ENCODE measurements at regions not wholly inside any gene's neighbourhood (a gene's known extent, or its start where the extent isn't known, plus 50 kb on each side); places are given as distances from the start of the nearest gene placed in this dataset.

- Mint-ChIP-seq H3K4me3 (no peak overlapping the region), H3K9me3 (no peaks in the 10 kb centered on the region; a peak in 1 of 5 replicates), H3K27ac (no peak overlapping the region; a peak in 1 of 7 replicates), H3K36me3 (ENCODE audit: insufficient read depth in 1 of 3, low read depth in 3 of 3) (no peaks in the 10 kb centered on the region), H3K27me3 (ENCODE audit: low read depth) (no peaks in the 10 kb centered on the region), H3K4me1 (no peaks in the 10 kb centered on the region)
- Histone ChIP-seq H3K4me2 (ENCODE audit: insufficient read depth, insufficient read length, low read length) (no peak overlapping the region), H3K14ac (ENCODE audit: insufficient read depth, low read length) (no peak overlapping the region), H3K23me2 (ENCODE audit: insufficient read length, low read depth, low read length, poor library complexity, severe bottlenecking) (no peaks in the 10 kb centered on the region), H3K56ac (ENCODE audit: insufficient read length, low read depth, low read length) (no peak overlapping the region), H2BK15ac (ENCODE audit: low read depth, low read length) (no peak overlapping the region), H2BK5ac (ENCODE audit: insufficient read length, low read length) (no peak overlapping the region), H3K4me1 (ENCODE audit: insufficient read depth, low read length) (no peaks in the 10 kb centered on the region), H3K27me3 (ENCODE audit: insufficient read depth, low read length) (no peaks in the 10 kb centered on the region), H4K20me1 (ENCODE audit: control insufficient read depth, insufficient read depth, insufficient read length) (no peaks in the 10 kb centered on the region), H3K79me1 (ENCODE audit: insufficient read depth, low read depth, low read length, poor library complexity, severe bottlenecking) (no peaks in the 10 kb centered on the region), H3K79me2 (ENCODE audit: insufficient read depth, low read length) (no peaks in the 10 kb centered on the region), H2AFZ (ENCODE audit: low read length) (no peak overlapping the region), H3K9me3 (ENCODE audit: control insufficient read depth, low read depth, low read length) (no peaks in the 10 kb centered on the region), H3K23ac (ENCODE audit: insufficient read length, low read depth, low read length) (no peak overlapping the region), H3K9ac (ENCODE audit: extremely low read depth, insufficient read length, low read length) (no peak overlapping the region), H3K18ac (ENCODE audit: insufficient read length, low read depth, low read length) (no peak overlapping the region), H2BK20ac (ENCODE audit: low read depth, low read length, poor library complexity, severe bottlenecking) (no peak overlapping the region), H2BK12ac (ENCODE audit: insufficient read length, low read depth, low read length) (no peak overlapping the region), H3K4ac (ENCODE audit: low read depth, low read length) (no peak overlapping the region), H2AK5ac (ENCODE audit: insufficient read length, low read length) (no peak overlapping the region), H4K5ac (ENCODE audit: insufficient read length, low read depth, low read length) (no peak overlapping the region), H2BK120ac (ENCODE audit: low read depth, low read length, poor library complexity, severe bottlenecking) (no peak overlapping the region), H4K8ac (replicated peaks; ENCODE audit: insufficient read length, low read depth, low read length) (no peak overlapping the region), H3T11ph (ENCODE audit: low read length) (no peak overlapping the region), H4K91ac (ENCODE audit: insufficient read length, low read depth, low read length) (no peak overlapping the region), H3K27ac (ENCODE audit: insufficient read length, low read depth, low read length) (no peak overlapping the region)
- DNase-seq = no peak
- no peak for TF ChIP-seq CTCF (conservative IDR thresholded peaks at IDR 0.05)
- WGBS (ENCODE audit: extremely low coverage, insufficient read length, low lambda C conversion rate) = no CpG with 5 or more reads among the region's 2 CpGs
Observed at GRCh38 chr1:222290866-222291265, 257.0 kb downstream of the HHIPL2 start.
